Caco-2 (cell line): ENCODE measurements at regions not wholly inside any gene's neighbourhood (a gene's known extent, or its start where the extent isn't known, plus 50 kb on each side); places are given as distances from the start of the nearest gene placed in this dataset.

Experiments used
- BruUV-seq: library from RNA; stranded (reverse); fragments of 400-500 nt; replicated peaks from 2 replicates; lab custom pipeline; 2021; lab: Mats Ljungman, UMichigan
- CTCF ChIA-PET: fragments of 300-600 bp; sonication (Branson Sonifier 250); formaldehyde crosslinking; loops from one replicate; lab custom pipeline; 2022; ENCODE audit warnings: antibody characterized with exemption; lab: Charles Lee
- POLR2A ChIA-PET: fragments of 300-600 bp; sonication (Branson Sonifier 250); formaldehyde crosslinking; loops from one replicate; lab custom pipeline; 2022; ENCODE audit warnings: antibody characterized with exemption; lab: Charles Lee
- DNase-seq, 2 experiments: peaks; one replicate each; pipeline versions ENCODE4 v3.0.0 to v3.0.0-alpha.2; 2020 to 2022
- H3K27me3 ChIP-seq: replicated peaks from 2 replicates; pipeline ENCODE4 v1.6.0; 2011; ENCODE audit warnings: low read length; ENCODE audit not compliant: control insufficient read depth, insufficient read depth
- H3K36me3 ChIP-seq: 2 replicates; pipeline ENCODE4 v1.5.1; 2011; ENCODE audit warnings: low read length; ENCODE audit not compliant: control insufficient read depth, insufficient read depth
- H3K4me1 ChIP-seq: fragments of 250-450 bp; sonication (Bioruptor Pico); 2 replicates; pipeline ENCODE4 v1.5.1; 2020; ENCODE audit warnings: mild to moderate bottlenecking
- H3K4me3 ChIP-seq: 2 replicates; pipeline ENCODE4 v1.5.1; 2011; ENCODE audit warnings: low read depth, mild to moderate bottlenecking, control low read depth, low read length
- H3K9me3 ChIP-seq: fragments of 250-450 bp; sonication (Bioruptor Pico); 2 replicates; pipeline ENCODE4 v1.5.1; 2020; ENCODE audit warnings: mild to moderate bottlenecking, moderate library complexity
- H3K27ac Mint-ChIP-seq: one replicate; pipeline ENCODE4 v1.8.0; 2022; ENCODE audit warnings: mixed read lengths; ENCODE audit not compliant: unreplicated experiment
- H3K27me3 Mint-ChIP-seq: one replicate; pipeline ENCODE4 v1.8.0; 2022; ENCODE audit warnings: mixed read lengths; ENCODE audit not compliant: insufficient read depth, unreplicated experiment
- H3K36me3 Mint-ChIP-seq: one replicate; pipeline ENCODE4 v1.8.0; 2022; ENCODE audit warnings: mild to moderate bottlenecking, mixed read lengths; ENCODE audit not compliant: insufficient read depth, unreplicated experiment
- H3K4me1 Mint-ChIP-seq: one replicate; pipeline ENCODE4 v1.8.0; 2022; ENCODE audit warnings: low read depth, mixed read lengths; ENCODE audit not compliant: unreplicated experiment
- H3K4me3 Mint-ChIP-seq: one replicate; pipeline ENCODE4 v1.8.0; 2022; ENCODE audit warnings: mild to moderate bottlenecking, moderate library complexity, mixed read lengths; ENCODE audit not compliant: unreplicated experiment
- H3K9me3 Mint-ChIP-seq: one replicate; pipeline ENCODE4 v1.8.0; 2022; ENCODE audit warnings: mixed read lengths; ENCODE audit not compliant: unreplicated experiment
- CTCF ChIP-seq, 2 experiments: fragments of 200-600 bp in 1 of 2; IDR thresholded peaks; 1 replicate in 1 of 2; 2 replicates in 1 of 2; pipeline versions ENCODE4 v1.5.1 to v1.8.0; 2011 to 2022; ENCODE audit warnings: antibody characterized with exemption in 1 of 2, control low read depth in 1 of 2, inconsistent platforms in 1 of 2, low read depth in 1 of 2, low read length in 1 of 2, mild to moderate bottlenecking in 1 of 2, moderate library complexity in 1 of 2; ENCODE audit not compliant: insufficient read depth in 1 of 2, severe bottlenecking in 1 of 2, unreplicated experiment in 1 of 2
- intact Hi-C: fragments of 100-400 bp; cut with micrococcal nuclease; formaldehyde crosslinking; loops from one replicate; pipeline ENCODE4 v1.10.0; 2022; ENCODE audit not compliant: unreplicated experiment

DNA sequence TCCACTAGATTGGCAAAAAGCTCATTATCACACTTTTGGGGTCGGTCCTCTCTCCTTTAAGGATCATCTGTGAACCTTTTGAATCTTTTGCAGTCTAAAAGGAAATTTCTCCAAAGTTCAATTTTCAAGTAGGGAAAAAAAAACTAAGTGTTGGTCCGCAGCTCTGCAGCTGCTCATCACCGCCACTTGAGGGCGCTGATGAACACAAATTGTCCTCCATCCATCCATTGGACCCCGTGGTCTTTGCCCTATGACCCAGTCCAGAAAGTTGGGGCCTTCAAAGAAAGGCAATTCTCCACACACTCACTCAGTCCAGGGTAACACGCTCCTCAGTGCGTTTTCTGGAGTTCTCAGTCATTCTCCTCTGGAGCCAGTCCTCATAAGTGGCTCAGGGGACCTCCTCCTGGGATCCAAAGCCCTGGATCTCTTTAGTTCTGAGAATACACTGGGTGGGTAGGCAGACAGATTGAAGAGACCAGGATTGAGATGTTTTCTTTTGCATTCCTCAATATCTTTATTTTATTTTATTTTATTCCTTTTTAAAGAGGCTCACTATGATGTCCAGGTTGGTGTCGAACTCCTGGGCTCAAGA, 63.6 kb upstream of the SLC28A3 start:
- no peaks in the 10 kb centered on the region for H3K4me1 ChIP-seq
- ChIA-PET CTCF (no interaction called here), POLR2A (no interaction called here)
- peaks cover 5% of the 10 kb centered on the region for H3K36me3 Mint-ChIP-seq
- H3K4me1 Mint-ChIP-seq = no peaks in the 10 kb centered on the region
- TF ChIP-seq CTCF (IDR thresholded peaks at IDR 0.05; ENCODE audit: insufficient read depth in 1 of 2, low read depth in 1 of 2, low read length in 1 of 2, severe bottlenecking in 1 of 2, unreplicated experiment in 1 of 2) = peak in 1 of 2 experiments; percentile 4
- H3K27me3 ChIP-seq = no peaks in the 10 kb centered on the region
- intact Hi-C loops = no loop called here
- no peaks in the 10 kb centered on the region for H3K36me3 ChIP-seq
- DNase-seq = no peak
- no peaks in the 10 kb centered on the region for H3K9me3 ChIP-seq
- H3K9me3 Mint-ChIP-seq = no peaks in the 10 kb centered on the region
- no peaks in the 10 kb centered on the region for H3K27me3 Mint-ChIP-seq
- H3K4me3 Mint-ChIP-seq = no peak overlapping the region
- no peak overlapping the region for H3K4me3 ChIP-seq
- no TSS peak for BruUV-seq
- no peak overlapping the region for H3K27ac Mint-ChIP-seq

- Histone ChIP-seq H3K36me3 (no peaks in the 10 kb centered on the region), H3K27me3 (no peaks in the 10 kb centered on the region), H3K4me3 (no peak overlapping the region), H3K4me1 (no peaks in the 10 kb centered on the region), H3K9me3 (no peaks in the 10 kb centered on the region)
- Mint-ChIP-seq H3K27ac (no peak overlapping the region), H3K36me3 (no peaks in the 10 kb centered on the region), H3K4me1 (no peaks in the 10 kb centered on the region), H3K4me3 (no peak overlapping the region), H3K27me3 (no peaks in the 10 kb centered on the region), H3K9me3 (no peaks in the 10 kb centered on the region)
- no peak for DNase-seq
- no TSS peak for BruUV-seq
- intact Hi-C loops = no loop called here
- POLR2A ChIA-PET = no interaction called here
- TF ChIP-seq CTCF (IDR thresholded peaks at IDR 0.05; ENCODE audit: insufficient read depth in 1 of 2, low read depth in 1 of 2, low read length in 1 of 2, severe bottlenecking in 1 of 2, unreplicated experiment in 1 of 2) = no peak
- CTCF ChIA-PET = interaction anchor here (0.6 to 0.7 kb wide), 2 partner anchors 14 to 940 kb away, joined by 5 to 10 read pairs; no protein-coding TSS in a partner anchor
Measured at GRCh38 chr9:84405667-84406066, 65.1 kb upstream of the SLC28A3 start.

- Histone ChIP-seq H3K27me3 (no peaks in the 10 kb centered on the region), H3K4me1 (no peaks in the 10 kb centered on the region), H3K4me3 (no peak overlapping the region), H3K36me3 (no peaks in the 10 kb centered on the region), H3K9me3 (no peaks in the 10 kb centered on the region)
- no TSS peak for BruUV-seq
- ChIA-PET POLR2A (no interaction called here), CTCF (no interaction called here)
- H3K9me3 Mint-ChIP-seq = no peaks in the 10 kb centered on the region
- no peak overlapping the region for H3K27ac Mint-ChIP-seq
- no peaks in the 10 kb centered on the region for H3K27me3 Mint-ChIP-seq
- H3K4me3 Mint-ChIP-seq = no peak overlapping the region
- no peak for TF ChIP-seq CTCF (IDR thresholded peaks at IDR 0.05; ENCODE audit: insufficient read depth in 1 of 2, low read depth in 1 of 2, low read length in 1 of 2, severe bottlenecking in 1 of 2, unreplicated experiment in 1 of 2)
- H3K4me1 Mint-ChIP-seq = no peaks in the 10 kb centered on the region
- no peak for DNase-seq
- intact Hi-C loops = no loop called here
- H3K36me3 Mint-ChIP-seq = no peaks in the 10 kb centered on the region
Measured at GRCh38 chr9:84408416-84408815, 67.9 kb upstream of the SLC28A3 start.
